PC-3 (cell line): ENCODE measurements at regions not wholly inside any gene's neighbourhood (a gene's known extent, or its start where the extent isn't known, plus 50 kb on each side); places are given as distances from the start of the nearest gene placed in this dataset.

Experiments used
- EZH2 ChIP-seq: fragments of 300-600 bp; sonication (generic); IDR thresholded peaks from one replicate; pipeline ENCODE4 v1.6.1; 2017; ENCODE audit warnings: antibody characterized with exemption, mild to moderate bottlenecking, low read length; ENCODE audit not compliant: unreplicated experiment
- EZH2phosphoT487 ChIP-seq: fragments of 300-600 bp; sonication (generic); IDR thresholded peaks from 2 replicates; pipeline ENCODE4 v1.6.1; 2018; ENCODE audit warnings: mild to moderate bottlenecking, antibody characterized with exemption, low read length, borderline replicate concordance
- TF ChIP-seq, protein P1 (sequence below): fragments of 300-600 bp; sonication (generic); conservative IDR thresholded peaks from 2 replicates; pipeline ENCODE4 v1.5.1; 2017; ENCODE audit warnings: antibody characterized with exemption, low read depth, mild to moderate bottlenecking, low read length

DNA sequence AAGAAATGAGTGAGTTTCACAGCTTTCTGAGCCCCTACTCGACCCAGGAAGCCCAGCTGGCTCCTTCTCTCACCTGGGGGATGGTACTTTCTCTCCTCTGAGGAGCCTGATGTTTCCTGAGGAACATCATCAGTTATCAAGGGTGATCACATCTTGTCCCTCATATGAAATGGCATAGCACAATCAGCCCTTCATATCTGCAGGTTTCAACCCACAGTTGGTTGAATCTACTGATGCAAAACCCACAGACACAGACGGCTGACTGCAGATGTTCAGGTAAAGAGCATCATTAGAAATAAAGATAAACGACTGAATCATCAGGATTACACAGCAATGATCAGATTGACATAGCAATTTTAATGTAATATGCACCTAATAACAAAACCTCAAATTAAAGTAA, 93.6 kb upstream of the OSTN start:
- TF ChIP-seq, protein P1, sequence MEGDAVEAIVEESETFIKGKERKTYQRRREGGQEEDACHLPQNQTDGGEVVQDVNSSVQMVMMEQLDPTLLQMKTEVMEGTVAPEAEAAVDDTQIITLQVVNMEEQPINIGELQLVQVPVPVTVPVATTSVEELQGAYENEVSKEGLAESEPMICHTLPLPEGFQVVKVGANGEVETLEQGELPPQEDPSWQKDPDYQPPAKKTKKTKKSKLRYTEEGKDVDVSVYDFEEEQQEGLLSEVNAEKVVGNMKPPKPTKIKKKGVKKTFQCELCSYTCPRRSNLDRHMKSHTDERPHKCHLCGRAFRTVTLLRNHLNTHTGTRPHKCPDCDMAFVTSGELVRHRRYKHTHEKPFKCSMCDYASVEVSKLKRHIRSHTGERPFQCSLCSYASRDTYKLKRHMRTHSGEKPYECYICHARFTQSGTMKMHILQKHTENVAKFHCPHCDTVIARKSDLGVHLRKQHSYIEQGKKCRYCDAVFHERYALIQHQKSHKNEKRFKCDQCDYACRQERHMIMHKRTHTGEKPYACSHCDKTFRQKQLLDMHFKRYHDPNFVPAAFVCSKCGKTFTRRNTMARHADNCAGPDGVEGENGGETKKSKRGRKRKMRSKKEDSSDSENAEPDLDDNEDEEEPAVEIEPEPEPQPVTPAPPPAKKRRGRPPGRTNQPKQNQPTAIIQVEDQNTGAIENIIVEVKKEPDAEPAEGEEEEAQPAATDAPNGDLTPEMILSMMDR: no peak
- TF ChIP-seq EZH2: no peak
- TF ChIP-seq EZH2phosphoT487: no peak
